Heart right ventricle (tissue), 16 donors: ENCODE measurements at regions not wholly inside any gene's neighbourhood (a gene's known extent, or its start where the extent isn't known, plus 50 kb on each side); places are given as distances from the start of the nearest gene placed in this dataset.

Experiments
- ATAC-seq, 8 donors: fragments of 200-7000 bp; cut with Tn5 transposase; one replicate each; pipeline ENCODE4 v1.9.1; 2020; ENCODE audit warnings: mild to moderate bottlenecking in 8 of 8, moderate library complexity in 8 of 8, moderate number of reproducible peaks in 1 of 8
- DNase-seq, 2 donors: peaks; one replicate each; pipeline ENCODE4 v3.0.0-alpha.2; 2020
- H3K27ac ChIP-seq, 10 donors: fragments of 200-600 bp; sonication (generic) in 2 of 10; one replicate each; pipeline versions ENCODE4 v1.5.0 to v1.8.0; 2020 to 2022; ENCODE audit warnings: mild to moderate bottlenecking in 3 of 10
- H3K27me3 ChIP-seq, 7 donors: fragments of 200-600 bp; one replicate each; pipeline ENCODE4 v1.8.0; 2021 to 2022; ENCODE audit warnings: mild to moderate bottlenecking in 2 of 7
- H3K36me3 ChIP-seq, 9 donors: fragments of 200-600 bp; sonication (generic) in 1 of 9; one replicate each; pipeline versions ENCODE4 v1.5.0 to v1.8.0; 2020 to 2022; ENCODE audit warnings: mild to moderate bottlenecking in 2 of 9
- H3K4me1 ChIP-seq, 9 donors: fragments of 200-600 bp; sonication (generic) in 1 of 9; one replicate each; pipeline versions ENCODE4 v1.5.0 to v1.8.0; 2020 to 2022; ENCODE audit warnings: mild to moderate bottlenecking in 4 of 9
- H3K4me3 ChIP-seq, 10 donors: fragments of 200-600 bp; sonication (generic) in 2 of 10; one replicate each; pipeline versions ENCODE4 v1.5.0 to v1.8.0; 2020 to 2022; ENCODE audit warnings: mild to moderate bottlenecking in 7 of 10, moderate library complexity in 2 of 10
- H3K9me3 ChIP-seq, 11 donors: fragments of 200-600 bp in 10 of 11; sonication (generic) in 2 of 11; one replicate each; pipeline versions ENCODE4 v1.5.0 to v1.8.0; 2013 to 2022; ENCODE audit warnings: mild to moderate bottlenecking in 2 of 11, control low read depth in 1 of 11, moderate library complexity in 1 of 11
- CTCF ChIP-seq, 9 donors: fragments of 200-600 bp; sonication (generic) in 2 of 9; IDR thresholded peaks; one replicate each; pipeline versions ENCODE4 v1.5.0 to v1.8.0; 2021 to 2022; ENCODE audit warnings: antibody characterized with exemption in 9 of 9, mild to moderate bottlenecking in 5 of 9, moderate library complexity in 1 of 9
- WGBS, 2 donors: extraction: QIAGEN DNeasy Blood & Tissue Kit; methylation state at CpG; one replicate each; pipeline ENCODE4 v1.1.7; 2013; ENCODE audit warnings: inconsistent platforms in 1 of 2; 5-methylcytosine and 5-hydroxymethylcytosine counted together
- intact Hi-C, 10 donors: fragments of 100-400 bp; cut with DNase I; formaldehyde crosslinking; loops; one replicate each; pipeline versions ENCODE4 v1.11.1 to v1.14.2; 2022
- donor health status: Arrhythmogenic right ventricular cardiomyopathy.
- donor health status: ischemic (EF 13 %, LVEDD 7.1; RV severe dilation, severe dysfunction).
- donor health status: healthy with polysubstance abuse.
- donor health status: DM: no; HTN: yes; CAD: no.
- donor health status: DM: no; HTN: no; CAD: no.
- donor health status: ischemic (EF 25% LVEDD 6.9; RV normal size, moderate dysfunction).
- donor health status: ischemic (EF 25% LVEDD 5.7; RV mildly dilated, moderate dysfunction).
- donor health status: healthy.
- donor health status: DM: yes; HTN: yes; CAD: no.
- donor health status: Ischemic cardiomyopathy.
- donor health status: ischemic (EF 35%, LVEDD 5.7; RV mildly dilated, moderate dysfunction).
- donor health status: nonischemic (EF 11% LVEDD 7.7; RV severe dilation, severe dysfunction).
- donor health status: DM: yes; HTN: yes; CAD: no.
- donor health status: PGD.
- donor health status: ischemic (EF 29% LVEDD 5.4; RV normal size, mild dysfunction).
- donor health status: nonischemic (EF 23%, LVEDD 6.1; RV moderate dilation, normal function).

- H3K4me3 ChIP-seq: no peak overlapping the region
- peaks cover 0 to 18% (median 14%) of the 10 kb centered on the region in 7 donors for H3K27me3 ChIP-seq
- TF ChIP-seq CTCF (IDR thresholded peaks at IDR 0.05): no peak
- H3K4me1 ChIP-seq: no peaks in the 10 kb centered on the region
- DNase-seq (no peak), ATAC-seq (no peak)
- H3K27ac ChIP-seq: no peak overlapping the region
- 57 to 59% methylated on average over 2 of the region's 2 CpGs for WGBS, 2 donors
- peaks cover 0 to 17% (median 4%) of the 10 kb centered on the region in 11 donors for H3K9me3 ChIP-seq
- no peaks in the 10 kb centered on the region for H3K36me3 ChIP-seq
- intact Hi-C loops: no loop called here
Observed at GRCh38 chr9:34802916-34803315, 93.0 kb upstream of the CCL21 start.

- 69% methylated on average over 14 of the region's 14 CpGs for WGBS, 2 donors
- intact Hi-C loops: no loop called here
- Histone ChIP-seq H3K27me3 (peaks cover 0 to 30% (median 16%) of the 10 kb centered on the region in 7 donors), H3K4me3 (no peak overlapping the region), H3K27ac (no peak overlapping the region), H3K4me1 (no peaks in the 10 kb centered on the region), H3K36me3 (no peaks in the 10 kb centered on the region), H3K9me3 (peaks cover 0 to 4% (median 0%) of the 10 kb centered on the region in 11 donors)
- TF ChIP-seq CTCF (IDR thresholded peaks at IDR 0.05): no peak
- ATAC-seq (no peak), DNase-seq (no peak)
Observed at GRCh38 chr9:34797367-34797766, 87.4 kb upstream of the CCL21 start.

- intact Hi-C loops: no loop called here
- H3K4me3 ChIP-seq: no peak overlapping the region
- TF ChIP-seq CTCF (IDR thresholded peaks at IDR 0.05): no peak
- DNase-seq (no peak), ATAC-seq (no peak)
- peaks cover 0 to 4% (median 0%) of the 10 kb centered on the region in 11 donors for H3K9me3 ChIP-seq
- 22 to 23% methylated on average over 7 of the region's 7 CpGs for WGBS, 2 donors
- H3K4me1 ChIP-seq: no peaks in the 10 kb centered on the region
- peaks cover 0 to 34% (median 16%) of the 10 kb centered on the region in 7 donors for H3K27me3 ChIP-seq
- H3K27ac ChIP-seq: no peak overlapping the region
- no peaks in the 10 kb centered on the region for H3K36me3 ChIP-seq
Observed at GRCh38 chr9:34796924-34797323, 87.0 kb upstream of the CCL21 start.

- no peaks in the 10 kb centered on the region for H3K36me3 ChIP-seq
- H3K27me3 ChIP-seq: peaks cover 0 to 44% (median 16%) of the 10 kb centered on the region in 7 donors
- no peak overlapping the region for H3K4me3 ChIP-seq
- ATAC-seq (no peak), DNase-seq (no peak)
- no peaks in the 10 kb centered on the region for H3K9me3 ChIP-seq
- TF ChIP-seq CTCF (IDR thresholded peaks at IDR 0.05): no peak
- WGBS, 2 donors: 66 to 72% methylated on average over 2 of the region's 2 CpGs
- H3K27ac ChIP-seq: no peak overlapping the region
- intact Hi-C loops: no loop called here
- H3K4me1 ChIP-seq: no peaks in the 10 kb centered on the region
Observed at GRCh38 chr9:34793428-34793827, 83.5 kb upstream of the CCL21 start.
